ACC112 (cell line): ENCODE measurements at regions not wholly inside any gene's neighbourhood (a gene's known extent, or its start where the extent isn't known, plus 50 kb on each side); places are given as distances from the start of the nearest gene placed in this dataset.
A peak's percentile ranks its signal among the peaks of the same experiment; 100 is the strongest.

ENCODE experiments used
- H2AFZ ChIP-seq: fragments of 200-600 bp; sonication (generic); one replicate; pipeline ENCODE4 v1.6.0; 2017; ENCODE audit warnings: antibody characterized with exemption, low read length; ENCODE audit not compliant: unreplicated experiment
- H3K27ac ChIP-seq: fragments of 200-600 bp; sonication (generic); 2 replicates; pipeline ENCODE4 v1.5.1; 2014; ENCODE audit warnings: low read depth, mild to moderate bottlenecking, antibody characterized with exemption, low read length, moderate library complexity
- H3K27me3 ChIP-seq: fragments of 200-600 bp; sonication (generic); 2 replicates; pipeline ENCODE4 v1.6.1; 2014; ENCODE audit warnings: mild to moderate bottlenecking, antibody characterized with exemption, low read length, moderate library complexity, mixed read lengths; ENCODE audit not compliant: insufficient read depth
- H3K36me3 ChIP-seq: fragments of 200-600 bp; sonication (generic); 2 replicates; pipeline ENCODE4 v1.6.1; 2016; ENCODE audit warnings: mild to moderate bottlenecking, antibody characterized with exemption, low read length, moderate library complexity, mixed read lengths; ENCODE audit not compliant: insufficient read depth
- H3K4me1 ChIP-seq: fragments of 200-600 bp; sonication (generic); one replicate; pipeline ENCODE4 v1.6.1; 2016; ENCODE audit warnings: low read length, mixed read lengths; ENCODE audit not compliant: insufficient read depth, unreplicated experiment, control insufficient read depth
- H3K4me3 ChIP-seq: fragments of 200-600 bp; sonication (generic); 2 replicates; pipeline ENCODE4 v1.5.1; 2014; ENCODE audit warnings: mild to moderate bottlenecking, low read depth, low read length
- H3K79me2 ChIP-seq: fragments of 200-600 bp; sonication (generic); one replicate; pipeline ENCODE4 v1.6.0; 2016; ENCODE audit warnings: low read length; ENCODE audit not compliant: control insufficient read depth, unreplicated experiment, insufficient read depth

DNA sequence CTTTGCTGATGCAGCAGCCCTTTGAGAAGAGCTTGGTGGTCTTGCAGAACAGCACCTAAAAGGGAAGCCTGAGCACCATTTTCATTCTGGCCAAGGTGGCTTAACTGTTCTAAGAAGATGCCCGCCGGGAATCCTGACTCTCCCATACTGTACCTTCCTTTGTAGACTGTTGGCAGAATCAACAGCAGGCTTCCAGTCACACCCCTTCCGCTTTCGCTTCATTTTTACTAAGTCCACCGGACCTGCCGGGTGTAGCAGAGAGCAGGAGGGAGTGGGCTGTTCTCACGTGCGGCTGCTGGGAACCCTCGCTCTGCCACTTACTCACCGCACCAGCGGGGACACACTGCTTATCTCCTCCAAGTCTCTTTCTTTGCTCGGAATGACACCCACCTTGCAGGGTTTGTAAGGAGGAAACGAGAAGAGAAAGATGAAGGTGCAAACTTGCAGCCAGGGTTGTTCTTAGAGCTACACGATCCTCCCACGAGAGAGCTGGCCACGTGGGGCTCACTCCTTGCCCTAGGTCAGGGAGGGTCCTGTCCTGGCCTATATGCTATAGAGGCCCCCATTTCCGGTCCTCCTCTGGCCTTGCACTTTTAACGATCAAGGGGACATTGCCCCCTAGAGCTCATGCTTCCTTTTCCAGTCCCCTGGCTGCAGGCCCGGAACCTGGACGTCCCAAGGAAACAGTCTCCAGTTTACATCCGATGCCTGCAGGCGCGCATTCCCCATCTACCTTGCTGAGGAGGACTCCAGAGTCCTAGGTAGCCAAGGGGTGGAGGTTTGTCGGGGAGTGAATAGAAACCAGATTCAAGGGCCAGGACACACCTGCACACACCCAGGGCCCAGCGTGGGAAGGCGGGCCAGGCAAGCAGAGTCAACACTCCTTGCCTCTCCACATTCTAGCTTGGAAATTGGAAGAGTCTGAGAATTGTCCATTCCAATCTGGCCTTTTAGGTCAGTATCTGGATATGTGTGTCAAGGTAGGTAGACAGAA, 453.6 kb downstream of the IRS2 start:
- Histone ChIP-seq H2AFZ (no peak overlapping the region), H3K27ac (no peak overlapping the region), H3K79me2 (no peaks in the 10 kb centered on the region), H3K36me3 (no peaks in the 10 kb centered on the region), H3K27me3 (no peaks in the 10 kb centered on the region), H3K4me1 (peaks cover 32% of the 10 kb centered on the region), H3K4me3 (no peak overlapping the region)

- no peaks in the 10 kb centered on the region for H3K36me3 ChIP-seq
- H3K27ac ChIP-seq, result no peak overlapping the region
- no peaks in the 10 kb centered on the region for H3K27me3 ChIP-seq
- peaks cover 24% of the 10 kb centered on the region for H3K4me1 ChIP-seq
- no peaks in the 10 kb centered on the region for H3K79me2 ChIP-seq
- H3K4me3 ChIP-seq, result no peak overlapping the region
- no peak overlapping the region for H2AFZ ChIP-seq
Observed at GRCh38 chr13:109331898-109332297, 454.5 kb downstream of the IRS2 start.

GRCh38 chr13:109331011-109331433, 455.4 kb downstream of the IRS2 start:
- no peak overlapping the region for H3K4me3 ChIP-seq
- no peaks in the 10 kb centered on the region for H3K36me3 ChIP-seq
- H3K27ac ChIP-seq, result peak overlapping the region; percentile 32; the same call in 1 of the 2 replicates
- H3K4me1 ChIP-seq, result peaks cover 15% of the 10 kb centered on the region
- no peak overlapping the region for H2AFZ ChIP-seq
- no peaks in the 10 kb centered on the region for H3K79me2 ChIP-seq
- H3K27me3 ChIP-seq, result no peaks in the 10 kb centered on the region

GRCh38 chr13:109330123-109330522, 456.3 kb downstream of the IRS2 start:
- Histone ChIP-seq H2AFZ (no peak overlapping the region), H3K79me2 (no peaks in the 10 kb centered on the region), H3K36me3 (no peaks in the 10 kb centered on the region), H3K4me1 (peaks cover 13% of the 10 kb centered on the region), H3K27ac (no peak overlapping the region), H3K27me3 (no peaks in the 10 kb centered on the region), H3K4me3 (no peak overlapping the region)

GRCh38 chr13:109329175-109329574, 457.2 kb downstream of the IRS2 start:
- Histone ChIP-seq H3K27ac (no peak overlapping the region), H3K4me3 (no peak overlapping the region), H3K79me2 (no peaks in the 10 kb centered on the region), H3K27me3 (no peaks in the 10 kb centered on the region), H3K4me1 (peaks cover 13% of the 10 kb centered on the region), H2AFZ (no peak overlapping the region), H3K36me3 (no peaks in the 10 kb centered on the region)

DNA sequence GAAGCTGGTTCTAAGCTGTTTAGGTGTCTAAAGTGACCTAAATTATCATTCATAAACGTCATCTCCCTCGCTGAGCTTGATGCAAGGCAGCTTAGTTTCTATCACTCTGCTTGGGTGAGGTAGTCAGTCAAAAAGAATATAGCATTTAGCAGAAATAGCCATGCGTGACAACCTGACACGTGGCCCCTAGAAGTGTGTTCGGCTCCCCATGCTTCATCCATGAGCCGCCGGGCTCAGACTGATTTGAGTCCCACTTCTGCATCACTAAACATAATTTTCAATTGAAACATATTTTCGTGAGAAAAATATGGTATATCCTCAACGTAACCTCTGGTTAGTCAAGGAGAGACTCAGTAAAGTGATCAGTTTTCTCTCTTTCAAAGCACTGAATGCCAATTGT, 459.8 kb downstream of the IRS2 start:
- peaks cover 12% of the 10 kb centered on the region for H3K4me1 ChIP-seq
- no peak overlapping the region for H2AFZ ChIP-seq
- no peaks in the 10 kb centered on the region for H3K79me2 ChIP-seq
- no peaks in the 10 kb centered on the region for H3K27me3 ChIP-seq
- no peak overlapping the region for H3K4me3 ChIP-seq
- no peak overlapping the region for H3K27ac ChIP-seq
- no peaks in the 10 kb centered on the region for H3K36me3 ChIP-seq

- Histone ChIP-seq H3K27ac (no peak overlapping the region), H3K36me3 (no peaks in the 10 kb centered on the region), H3K4me1 (no peaks in the 10 kb centered on the region), H2AFZ (no peak overlapping the region), H3K79me2 (no peaks in the 10 kb centered on the region), H3K27me3 (no peaks in the 10 kb centered on the region), H3K4me3 (no peak overlapping the region)
Observed at GRCh38 chr13:109323338-109323737, 463.0 kb downstream of the IRS2 start.

DNA sequence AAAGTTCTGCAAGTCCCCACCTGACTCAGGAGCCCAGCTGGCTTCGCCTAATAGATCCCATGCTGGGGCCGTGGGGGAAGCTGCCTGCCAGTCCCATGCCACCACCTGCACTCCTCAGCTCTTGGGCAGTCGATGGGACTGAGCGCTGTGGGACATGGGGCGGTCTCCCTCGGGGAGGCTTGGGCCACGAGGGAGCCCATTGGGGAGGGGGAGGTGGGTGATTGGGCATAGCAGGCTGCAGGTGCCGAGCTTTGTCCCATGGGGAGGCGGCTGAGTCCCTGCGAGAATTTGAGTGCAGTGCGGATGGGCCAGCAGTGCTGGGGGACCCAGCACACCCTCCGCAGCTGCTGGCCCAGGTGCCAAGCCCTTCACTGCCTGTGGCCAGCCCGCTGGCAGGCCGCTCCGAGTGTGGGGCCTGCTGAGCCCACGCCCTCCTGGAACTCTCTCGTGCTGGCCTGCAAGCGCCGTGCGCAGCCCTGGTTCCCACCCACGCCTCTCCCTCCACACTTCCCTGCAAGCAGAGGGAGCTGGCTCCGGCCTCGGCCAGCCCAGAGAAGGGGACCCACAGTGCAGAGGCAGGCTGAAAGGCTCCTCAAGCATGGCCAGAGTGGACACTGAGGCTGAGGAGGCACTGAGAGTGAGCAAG, 467.3 kb downstream of the IRS2 start:
- Histone ChIP-seq H3K4me1 (no peaks in the 10 kb centered on the region), H2AFZ (no peak overlapping the region), H3K27me3 (no peaks in the 10 kb centered on the region), H3K36me3 (no peaks in the 10 kb centered on the region), H3K27ac (no peak overlapping the region), H3K79me2 (no peaks in the 10 kb centered on the region), H3K4me3 (no peak overlapping the region)

- H3K27ac ChIP-seq, result no peak overlapping the region
- no peaks in the 10 kb centered on the region for H3K4me1 ChIP-seq
- H3K36me3 ChIP-seq, result no peaks in the 10 kb centered on the region
- no peak overlapping the region for H2AFZ ChIP-seq
- no peak overlapping the region for H3K4me3 ChIP-seq
- H3K27me3 ChIP-seq, result no peaks in the 10 kb centered on the region
- no peaks in the 10 kb centered on the region for H3K79me2 ChIP-seq
Observed at GRCh38 chr13:109315481-109315880, 470.9 kb downstream of the IRS2 start.

DNA sequence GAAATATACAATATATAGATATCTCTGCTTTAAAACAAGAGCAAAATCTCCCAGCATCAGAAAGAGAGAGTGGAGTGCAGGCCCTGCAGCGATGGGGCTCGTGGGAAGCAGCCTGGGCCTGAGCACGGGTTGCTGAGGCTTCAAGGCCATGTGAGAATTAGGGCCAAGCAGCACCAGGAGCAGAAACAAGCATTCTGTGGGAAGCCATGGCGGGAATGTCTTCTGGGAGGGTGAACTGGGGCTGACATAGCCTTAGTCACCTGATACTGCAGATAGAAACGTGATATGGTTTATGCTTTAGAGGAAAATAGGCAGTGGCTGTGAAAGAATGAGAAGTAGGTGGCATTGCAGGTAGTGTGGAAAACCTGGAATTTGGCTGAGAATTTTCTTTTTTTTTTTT, 472.3 kb downstream of the IRS2 start:
- H3K27me3 ChIP-seq, result no peaks in the 10 kb centered on the region
- H3K27ac ChIP-seq, result no peak overlapping the region
- H3K4me1 ChIP-seq, result no peaks in the 10 kb centered on the region
- H2AFZ ChIP-seq, result no peak overlapping the region
- H3K79me2 ChIP-seq, result no peaks in the 10 kb centered on the region
- H3K36me3 ChIP-seq, result no peaks in the 10 kb centered on the region
- no peak overlapping the region for H3K4me3 ChIP-seq

DNA sequence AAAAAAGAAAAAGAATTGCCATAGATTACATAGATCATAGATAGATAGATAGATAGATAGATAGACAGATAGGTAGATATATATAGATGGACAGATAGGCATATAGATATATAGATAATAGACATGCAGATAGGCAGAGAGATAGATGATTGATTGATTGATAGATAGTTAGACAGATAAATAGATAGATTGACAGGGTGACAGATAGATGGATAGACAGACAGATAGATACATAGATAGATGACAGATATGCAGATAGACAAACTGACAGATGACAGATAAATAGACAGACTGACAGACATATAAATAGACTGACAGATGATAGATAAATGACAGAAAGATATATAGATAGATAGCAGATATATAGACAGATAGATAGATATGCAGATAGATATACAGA, 474.0 kb downstream of the IRS2 start:
- Histone ChIP-seq H2AFZ (no peak overlapping the region), H3K4me3 (no peak overlapping the region), H3K79me2 (no peaks in the 10 kb centered on the region), H3K36me3 (no peaks in the 10 kb centered on the region), H3K27me3 (no peaks in the 10 kb centered on the region), H3K4me1 (no peaks in the 10 kb centered on the region), H3K27ac (no peak overlapping the region)
